HepG2 (cell line): ENCODE measurements at regions not wholly inside any gene's neighbourhood (a gene's known extent, or its start where the extent isn't known, plus 50 kb on each side); places are given as distances from the start of the nearest gene placed in this dataset.
"Not testable (repeated sequence)": the region's sequence is repeated elsewhere in the genome, so short reads cannot be mapped to it uniquely, and the experiment has no call there.

Experiments
- ATAC-seq: fragments of 200-7000 bp; cut with Tn5 transposase; 3 replicates; pipeline ENCODE4 v1.9.1; 2020; ENCODE audit warnings: mild to moderate bottlenecking, moderate library complexity
- BruUV-seq: library from RNA; stranded (reverse); fragments of 400-500 nt; replicated peaks from 2 replicates; lab custom pipeline; 2021; lab: Mats Ljungman, UMichigan
- CTCF ChIA-PET: fragments of 300-600 bp; formaldehyde crosslinking; extraction: SDS; loops from one replicate; lab custom pipeline; 2021; ENCODE audit warnings: low total read pairs, inconsistent platforms, low intra/inter-chr PET ratio; lab: Yijun Ruan, JAX
- POLR2A ChIA-PET: fragments of 350-600 bp; sonication (Branson Sonifier 250); formaldehyde crosslinking; loops from one replicate; lab custom pipeline; 2020; ENCODE audit warnings: antibody characterized with exemption, inconsistent platforms; lab: Yijun Ruan, JAX
- DNase-seq: peaks from one replicate; pipeline ENCODE4 v3.0.0-alpha.2; 2015; ENCODE audit warnings: low spot score
- FAIRE-seq: peaks from 3 replicates; lab custom pipeline; 2011; peaks lifted over from hg19 to GRCh38; lab: Jason Lieb, UNC
- H2AFZ ChIP-seq: one replicate; pipeline ENCODE4 v1.6.1; 2011; ENCODE audit warnings: low read length, inconsistent platforms
- H3K27ac ChIP-seq: fragments of 300-600 bp; 3 replicates; pipeline ENCODE4 v1.8.0; 2011; ENCODE audit warnings: mixed run types, mild to moderate bottlenecking, mixed read lengths, low read length, inconsistent platforms; ENCODE audit not compliant: insufficient read depth; ENCODE audit errors: extremely low read length
- H3K27me3 ChIP-seq, 2 experiments: fragments of 200-600 bp in 1 of 2; 2 replicates in 1 of 2; 3 replicates in 1 of 2; pipeline versions ENCODE4 v1.6.0 to v1.8.0; 2011; ENCODE audit warnings: low read length in 2 of 2, mild to moderate bottlenecking in 2 of 2, moderate library complexity in 2 of 2, inconsistent platforms in 1 of 2; ENCODE audit not compliant: insufficient read depth in 2 of 2, control insufficient read depth in 1 of 2
- H3K36me3 ChIP-seq, 2 experiments: fragments of 200-600 bp in 1 of 2; replicated peaks in 1 of 2; 2 replicates in 1 of 2; 3 replicates in 1 of 2; pipeline versions ENCODE4 v1.5.1 to v1.8.0; 2011; ENCODE audit warnings: low read length in 2 of 2, inconsistent platforms in 1 of 2; ENCODE audit not compliant: insufficient read depth in 2 of 2, control insufficient read depth in 1 of 2
- H3K4me1 ChIP-seq: 2 replicates; pipeline ENCODE4 v1.5.1; 2012; ENCODE audit warnings: low read length, inconsistent platforms; ENCODE audit not compliant: insufficient read depth
- H3K4me2 ChIP-seq: 2 replicates; pipeline ENCODE4 v1.6.0; 2011; ENCODE audit warnings: low read depth, low read length, inconsistent platforms
- H3K4me3 ChIP-seq, 3 experiments: fragments of 200-600 bp in 1 of 3; sonication (generic), shearing (Covaris generic) in 1 of 3; replicated peaks in 1 of 3; 2 replicates each; pipeline ENCODE4 v1.5.1; 2011 to 2016; ENCODE audit warnings: low read length in 3 of 3, inconsistent platforms in 2 of 3, low read depth in 2 of 3, mild to moderate bottlenecking in 2 of 3, control low read depth in 1 of 3, mixed read lengths in 1 of 3; ENCODE audit not compliant: insufficient read depth in 1 of 3
- H3K79me2 ChIP-seq: one replicate; pipeline ENCODE4 v1.6.1; 2011; ENCODE audit warnings: low read length, inconsistent platforms; ENCODE audit not compliant: insufficient read depth
- H3K9ac ChIP-seq: 2 replicates; pipeline ENCODE4 v1.6.0; 2011; ENCODE audit warnings: mild to moderate bottlenecking, low read depth, low read length, inconsistent platforms; ENCODE audit not compliant: insufficient read depth
- H3K9me3 ChIP-seq: 2 replicates; pipeline ENCODE4 v1.5.1; 2012; ENCODE audit warnings: mild to moderate bottlenecking, low read length
- H4K20me1 ChIP-seq: 2 replicates; pipeline ENCODE4 v1.6.0; 2011; ENCODE audit warnings: inconsistent platforms, mild to moderate bottlenecking, low read length, moderate library complexity; ENCODE audit not compliant: insufficient read depth
- FOXP4 ChIP-seq: sonication (generic); formaldehyde crosslinking; IDR thresholded peaks from 2 replicates; pipeline ENCODE4 v1.4.0; 2020; ENCODE audit warnings: missing genetic modification reagents
- POLR2AphosphoS2 ChIP-seq: IDR thresholded peaks from 2 replicates; pipeline ENCODE4 v1.6.1; 2011; ENCODE audit warnings: low read depth, low read length, improper control_type of control experiment
- WGBS: methylation state at CpG from one replicate; pipeline ENCODE4 v1.1.6; 2017; ENCODE audit warnings: low lambda C conversion rate; 5-methylcytosine and 5-hydroxymethylcytosine counted together
- in situ Hi-C: cut with HindIII; loops from 2 replicates; pipeline ENCODE4 v1.10.0; 2017; ENCODE audit warnings: low pct_unique_long_range_greater_than_20kb; ENCODE audit not compliant: extremely low pct_ligation_motif_present
- intact Hi-C: fragments of 100-400 bp; cut with micrococcal nuclease; formaldehyde crosslinking; loops from one replicate; pipeline ENCODE4 v1.10.0; 2022; ENCODE audit not compliant: unreplicated experiment

GRCh38 chr10:30134171-30134945 is 75.0 kb upstream of the JCAD start (continued):
- no peak for TF ChIP-seq FOXP4 (CRISPR knock-in tag)

GRCh38 chr10:30133198-30133597 is 73.8 kb upstream of the JCAD start:
- in situ Hi-C loops (no loop called here), intact Hi-C loops (no loop called here)
- no peak overlapping the region for H3K9ac ChIP-seq
- H3K9me3 ChIP-seq = no peaks in the 10 kb centered on the region
- no peak overlapping the region for H3K4me3 ChIP-seq
- no peaks in the 10 kb centered on the region for H4K20me1 ChIP-seq
- H2AFZ ChIP-seq = no peak overlapping the region
- no peaks in the 10 kb centered on the region; a peak in 1 of 5 replicates for H3K27me3 ChIP-seq
- FAIRE-seq (no peak), ATAC-seq (no peak), DNase-seq (no peak)
- BruUV-seq = no TSS peak
- ChIA-PET POLR2A (no interaction called here), CTCF (no interaction called here)
- H3K4me1 ChIP-seq = no peaks in the 10 kb centered on the region
- 5% methylated on average over 1 of the region's 1 CpG for WGBS
- TF ChIP-seq POLR2AphosphoS2 = no peak
- no peak overlapping the region for H3K27ac ChIP-seq
- no peak overlapping the region for H3K4me2 ChIP-seq
- no peaks in the 10 kb centered on the region for H3K79me2 ChIP-seq
- H3K36me3 ChIP-seq = no peaks in the 10 kb centered on the region

- intact Hi-C loops, H3K4me1 ChIP-seq, DNase-seq, BruUV-seq, H3K79me2 ChIP-seq, H2AFZ ChIP-seq, in situ Hi-C loops, FAIRE-seq, H3K36me3 ChIP-seq, H4K20me1 ChIP-seq, H3K9ac ChIP-seq, ATAC-seq, H3K27me3 ChIP-seq, H3K4me2 ChIP-seq, H3K27ac ChIP-seq, H3K4me3 ChIP-seq, H3K9me3 ChIP-seq, CTCF ChIA-PET: not testable (repeated sequence)
- POLR2A ChIA-PET = interaction anchor here (0.6 kb wide), 1 partner anchor 232 kb away, joined by 6 read pairs; no protein-coding TSS in a partner anchor
- WGBS = 77% methylated on average over 12 of the region's 13 CpGs
Observed at GRCh38 chr10:30131369-30131768, 72.0 kb upstream of the JCAD start.

GRCh38 chr10:30129326-30129725 is 69.9 kb upstream of the JCAD start:
- H4K20me1 ChIP-seq, H3K4me1 ChIP-seq, H3K27me3 ChIP-seq, BruUV-seq, H3K9ac ChIP-seq, H2AFZ ChIP-seq, H3K27ac ChIP-seq, CTCF ChIA-PET, H3K79me2 ChIP-seq, DNase-seq, intact Hi-C loops, H3K36me3 ChIP-seq, H3K9me3 ChIP-seq, FAIRE-seq, in situ Hi-C loops, POLR2A ChIA-PET, H3K4me3 ChIP-seq, ATAC-seq, H3K4me2 ChIP-seq: not testable (repeated sequence)
- WGBS = 52% methylated on average over 8 of the region's 8 CpGs
